ENCODE measurements at regions not wholly inside any gene's neighbourhood (a gene's known extent, or its start where the extent isn't known, plus 50 kb on each side); places are given as distances from the start of the nearest gene placed in this dataset.

DNA sequence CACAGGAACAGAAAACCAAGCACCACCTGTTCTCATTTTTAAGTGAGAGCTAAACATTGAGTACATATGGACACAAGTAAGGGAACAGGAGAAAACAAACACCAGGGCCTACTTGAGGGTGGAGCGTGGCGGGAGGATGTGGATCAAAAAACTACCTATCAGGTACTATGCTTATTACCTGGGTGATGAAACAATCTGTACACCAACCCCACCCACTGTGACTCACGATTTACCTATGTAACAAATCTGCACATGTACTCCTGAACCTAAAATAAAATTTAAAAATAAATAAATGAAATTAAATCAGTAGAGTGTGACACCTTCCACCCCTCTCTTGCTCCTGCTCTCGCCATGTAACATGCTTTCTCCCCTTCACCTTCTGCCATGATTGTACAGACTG, 615.5 kb downstream of the RPL10L start:
- TF ChIP-seq, protein P1, sequence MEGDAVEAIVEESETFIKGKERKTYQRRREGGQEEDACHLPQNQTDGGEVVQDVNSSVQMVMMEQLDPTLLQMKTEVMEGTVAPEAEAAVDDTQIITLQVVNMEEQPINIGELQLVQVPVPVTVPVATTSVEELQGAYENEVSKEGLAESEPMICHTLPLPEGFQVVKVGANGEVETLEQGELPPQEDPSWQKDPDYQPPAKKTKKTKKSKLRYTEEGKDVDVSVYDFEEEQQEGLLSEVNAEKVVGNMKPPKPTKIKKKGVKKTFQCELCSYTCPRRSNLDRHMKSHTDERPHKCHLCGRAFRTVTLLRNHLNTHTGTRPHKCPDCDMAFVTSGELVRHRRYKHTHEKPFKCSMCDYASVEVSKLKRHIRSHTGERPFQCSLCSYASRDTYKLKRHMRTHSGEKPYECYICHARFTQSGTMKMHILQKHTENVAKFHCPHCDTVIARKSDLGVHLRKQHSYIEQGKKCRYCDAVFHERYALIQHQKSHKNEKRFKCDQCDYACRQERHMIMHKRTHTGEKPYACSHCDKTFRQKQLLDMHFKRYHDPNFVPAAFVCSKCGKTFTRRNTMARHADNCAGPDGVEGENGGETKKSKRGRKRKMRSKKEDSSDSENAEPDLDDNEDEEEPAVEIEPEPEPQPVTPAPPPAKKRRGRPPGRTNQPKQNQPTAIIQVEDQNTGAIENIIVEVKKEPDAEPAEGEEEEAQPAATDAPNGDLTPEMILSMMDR (conservative IDR thresholded peaks at IDR 0.05; ENCODE audit: low read depth, low read length), result no peak
- TF ChIP-seq EZH2 (IDR thresholded peaks at IDR 0.05; ENCODE audit: low read length, unreplicated experiment) (no peak), EZH2phosphoT487 (IDR thresholded peaks at IDR 0.05; ENCODE audit: borderline replicate concordance, low read length) (no peak)
